ENCODE measurements at regions not wholly inside any gene's neighbourhood (a gene's known extent, or its start where the extent isn't known, plus 50 kb on each side); places are given as distances from the start of the nearest gene placed in this dataset.

GRCh38 chr3:164450276-164450905, 627.9 kb downstream of the SI start:
- H3K4me2 ChIP-seq: no peak overlapping the region
- H3K79me2 ChIP-seq (ENCODE audit: insufficient read depth, low read depth): no peaks in the 10 kb centered on the region
- TF ChIP-seq CTCF (conservative IDR thresholded peaks at IDR 0.05; ENCODE audit: low read depth, low read length): no peak
- H4K20me1 ChIP-seq (ENCODE audit: insufficient read depth): no peaks in the 10 kb centered on the region
- H3K4me1 ChIP-seq (ENCODE audit: low read depth, poor library complexity, severe bottlenecking): peaks cover 4% of the 10 kb centered on the region
- no peak overlapping the region for H3K27ac ChIP-seq
- no peaks in the 10 kb centered on the region for H3K27me3 ChIP-seq (ENCODE audit: insufficient read depth, low read depth)
- H3K4me3 ChIP-seq (IDR thresholded peaks at IDR 0.05; ENCODE audit: insufficient read depth, low read depth, low read length): no peak overlapping the region
- no peak overlapping the region for H3K9ac ChIP-seq
- no peak overlapping the region for H2AFZ ChIP-seq (ENCODE audit: low read depth)
- H3K36me3 ChIP-seq (ENCODE audit: insufficient read depth): no peaks in the 10 kb centered on the region

- H3K27ac ChIP-seq: no peak overlapping the region
- H4K20me1 ChIP-seq (ENCODE audit: insufficient read depth): no peaks in the 10 kb centered on the region
- H3K4me1 ChIP-seq (ENCODE audit: low read depth, poor library complexity, severe bottlenecking): peaks cover 30% of the 10 kb centered on the region
- no peaks in the 10 kb centered on the region for H3K36me3 ChIP-seq (ENCODE audit: insufficient read depth)
- H3K9ac ChIP-seq: no peak overlapping the region
- no peaks in the 10 kb centered on the region for H3K79me2 ChIP-seq (ENCODE audit: insufficient read depth, low read depth)
- no peak overlapping the region for H3K4me2 ChIP-seq
- no peak for TF ChIP-seq CTCF (conservative IDR thresholded peaks at IDR 0.05; ENCODE audit: low read depth, low read length)
- H3K27me3 ChIP-seq (ENCODE audit: insufficient read depth, low read depth): no peaks in the 10 kb centered on the region
- H2AFZ ChIP-seq (ENCODE audit: low read depth): no peak overlapping the region
- H3K4me3 ChIP-seq (IDR thresholded peaks at IDR 0.05; ENCODE audit: insufficient read depth, low read depth, low read length): no peak overlapping the region
These were observed 659.1 kb downstream of the SI start for GRCh38 chr3:164419220-164419619.

GRCh38 chr3:164418414-164418813, 659.9 kb downstream of the SI start:
- H2AFZ ChIP-seq (ENCODE audit: low read depth): no peak overlapping the region
- no peak overlapping the region for H3K4me3 ChIP-seq (IDR thresholded peaks at IDR 0.05; ENCODE audit: insufficient read depth, low read depth, low read length)
- H3K27me3 ChIP-seq (ENCODE audit: insufficient read depth, low read depth): no peaks in the 10 kb centered on the region
- peaks cover 30% of the 10 kb centered on the region for H3K4me1 ChIP-seq (ENCODE audit: low read depth, poor library complexity, severe bottlenecking)
- H3K4me2 ChIP-seq: no peak overlapping the region
- H3K9ac ChIP-seq: no peak overlapping the region
- H3K36me3 ChIP-seq (ENCODE audit: insufficient read depth): no peaks in the 10 kb centered on the region
- H3K79me2 ChIP-seq (ENCODE audit: insufficient read depth, low read depth): no peaks in the 10 kb centered on the region
- no peak for TF ChIP-seq CTCF (conservative IDR thresholded peaks at IDR 0.05; ENCODE audit: low read depth, low read length)
- no peaks in the 10 kb centered on the region for H4K20me1 ChIP-seq (ENCODE audit: insufficient read depth)
- H3K27ac ChIP-seq: no peak overlapping the region

GRCh38 chr3:164417955-164418354, 660.3 kb downstream of the SI start:
- no peaks in the 10 kb centered on the region for H4K20me1 ChIP-seq (ENCODE audit: insufficient read depth)
- H3K9ac ChIP-seq: no peak overlapping the region
- no peak overlapping the region for H3K27ac ChIP-seq
- no peak overlapping the region for H2AFZ ChIP-seq (ENCODE audit: low read depth)
- H3K27me3 ChIP-seq (ENCODE audit: insufficient read depth, low read depth): no peaks in the 10 kb centered on the region
- no peaks in the 10 kb centered on the region for H3K36me3 ChIP-seq (ENCODE audit: insufficient read depth)
- H3K4me2 ChIP-seq: peak overlapping the region; percentile 54; the same call in 1 of the 2 replicates
- H3K4me1 ChIP-seq (ENCODE audit: low read depth, poor library complexity, severe bottlenecking): peaks cover 30% of the 10 kb centered on the region
- TF ChIP-seq CTCF (conservative IDR thresholded peaks at IDR 0.05; ENCODE audit: low read depth, low read length): no peak
- no peak overlapping the region for H3K4me3 ChIP-seq (IDR thresholded peaks at IDR 0.05; ENCODE audit: insufficient read depth, low read depth, low read length)
- no peaks in the 10 kb centered on the region for H3K79me2 ChIP-seq (ENCODE audit: insufficient read depth, low read depth)

Data from KMS-11 (cell line).